Common myeloid progenitor, CD34-positive (primary cell): ENCODE measurements at regions not wholly inside any gene's neighbourhood (a gene's known extent, or its start where the extent isn't known, plus 50 kb on each side); places are given as distances from the start of the nearest gene placed in this dataset.

Source experiments
- CTCF ChIA-PET: fragments of 350-600 bp; sonication (Branson Sonifier 250); formaldehyde crosslinking; loops from one replicate; lab custom pipeline; 2021; ENCODE audit warnings: antibody characterized with exemption; lab: Charles Lee
- POLR2A ChIA-PET: fragments of 350-600 bp; sonication (Branson Sonifier 250); formaldehyde crosslinking; loops from one replicate; lab custom pipeline; 2021; ENCODE audit warnings: antibody characterized with exemption; lab: Charles Lee
- DNase-seq, 3 donors: peaks; one replicate each; pipeline versions ENCODE4 v3.0.0 to v3.0.0-alpha.2; 2013
- H3K27ac ChIP-seq, 2 experiments: 1 replicate in 1 of 2; 2 replicates in 1 of 2; pipeline ENCODE4 v1.7.0; 2013; ENCODE audit warnings: inconsistent platforms in 2 of 2, low read length in 2 of 2, mild to moderate bottlenecking in 2 of 2, low read depth in 1 of 2, moderate library complexity in 1 of 2; ENCODE audit not compliant: severe bottlenecking in 2 of 2, insufficient read depth in 1 of 2, poor library complexity in 1 of 2
- H3K27me3 ChIP-seq, 5 experiments: replicated peaks in 2 of 5; 1 replicate in 3 of 5; 2 replicates in 2 of 5; pipeline versions ENCODE4 v1.6.1 to v1.7.0; 2013; ENCODE audit warnings: low read length in 4 of 5, mild to moderate bottlenecking in 2 of 5, moderate library complexity in 2 of 5, inconsistent platforms in 1 of 5; ENCODE audit not compliant: insufficient read depth in 5 of 5, control insufficient read depth in 4 of 5
- H3K36me3 ChIP-seq, 4 experiments: 1 replicate in 2 of 4; 2 replicates in 2 of 4; pipeline versions ENCODE4 v1.6.1 to v1.7.0; 2013; ENCODE audit warnings: low read length in 3 of 4, control low read depth in 1 of 4, mild to moderate bottlenecking in 1 of 4; ENCODE audit not compliant: control insufficient read depth in 4 of 4, insufficient read depth in 4 of 4
- H3K4me1 ChIP-seq, 4 experiments: 1 replicate in 3 of 4; 2 replicates in 1 of 4; pipeline versions ENCODE4 v1.6.1 to v1.7.1; 2013; ENCODE audit warnings: low read length in 3 of 4, mild to moderate bottlenecking in 3 of 4, control low read depth in 1 of 4, inconsistent platforms in 1 of 4, moderate library complexity in 1 of 4; ENCODE audit not compliant: control insufficient read depth in 4 of 4, insufficient read depth in 4 of 4; ENCODE audit errors: control extremely low read depth in 1 of 4
- H3K4me3 ChIP-seq, 7 experiments: 1 replicate in 4 of 7; 2 replicates in 3 of 7; pipeline versions ENCODE4 v1.5.1 to v1.7.0; 2013; ENCODE audit warnings: mild to moderate bottlenecking in 7 of 7, low read length in 6 of 7, moderate library complexity in 6 of 7, inconsistent platforms in 2 of 7, low read depth in 2 of 7, control low read depth in 1 of 7; ENCODE audit not compliant: insufficient read depth in 4 of 7, control insufficient read depth in 1 of 7; ENCODE audit errors: extremely low read depth in 1 of 7
- H3K9me3 ChIP-seq, 5 experiments: 1 replicate in 4 of 5; 2 replicates in 1 of 5; pipeline versions ENCODE4 v1.6.1 to v1.7.1; 2013; ENCODE audit warnings: low read length in 4 of 5, mild to moderate bottlenecking in 2 of 5, inconsistent platforms in 1 of 5, low read depth in 1 of 5, moderate library complexity in 1 of 5; ENCODE audit not compliant: control insufficient read depth in 4 of 5, insufficient read depth in 2 of 5; ENCODE audit errors: control extremely low read depth in 1 of 5
- WGBS: methylation state at CpG from one replicate; pipeline ENCODE4 v1.1.5; 2013; ENCODE audit not compliant: insufficient coverage; 5-methylcytosine and 5-hydroxymethylcytosine counted together

DNA sequence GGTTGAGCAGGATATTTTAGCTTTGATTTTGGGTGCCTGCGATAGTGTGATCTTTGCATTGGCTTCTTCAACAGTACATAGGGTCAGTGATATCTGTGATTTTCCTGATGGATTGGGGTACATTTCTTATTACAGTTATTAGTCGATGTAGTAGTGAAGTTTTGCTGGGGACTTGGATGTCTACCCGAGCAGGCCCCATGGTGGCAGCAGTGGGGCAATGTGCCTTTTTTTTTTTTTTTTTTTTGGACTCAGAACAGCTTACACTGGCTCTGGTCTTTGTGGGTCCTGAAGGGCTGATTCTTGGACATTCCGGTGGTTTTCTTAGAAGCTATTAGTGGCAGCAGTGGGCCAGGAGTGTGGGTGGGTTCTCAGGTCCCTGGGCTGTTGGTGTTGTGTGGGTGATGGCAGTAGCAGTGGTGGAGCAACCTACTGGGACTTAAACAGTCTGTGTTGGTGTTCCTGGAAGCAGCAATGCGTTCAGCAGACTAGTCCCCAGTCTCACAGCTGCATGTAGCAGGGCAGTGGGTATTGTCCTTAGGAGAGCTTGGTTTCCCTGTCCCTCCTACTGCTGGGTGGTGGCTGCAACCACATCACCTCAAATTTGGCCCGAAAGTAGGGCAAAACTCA is 53.7 kb upstream of the SLC4A10 start:
- ChIA-PET POLR2A (interaction anchor here (0.7 kb wide), 1 partner anchor 547 kb away, joined by 3 read pairs; no protein-coding TSS in a partner anchor), CTCF (interaction anchor here (0.5 to 2.0 kb wide), 3 partner anchors 16 to 25 kb away, joined by 3 to 5 read pairs (median 3); no protein-coding TSS in a partner anchor)
- H3K36me3 ChIP-seq: no peaks in the 10 kb centered on the region
- H3K9me3 ChIP-seq: no peaks in the 10 kb centered on the region
- WGBS: 82% methylated on average over 3 of the region's 6 CpGs
- peaks cover 0 to 3% (median 0%) of the 10 kb centered on the region in 5 experiments for H3K27me3 ChIP-seq
- H3K27ac ChIP-seq: no peak overlapping the region
- no peaks in the 10 kb centered on the region for H3K4me1 ChIP-seq
- no peak overlapping the region for H3K4me3 ChIP-seq
- DNase-seq: no peak

DNA sequence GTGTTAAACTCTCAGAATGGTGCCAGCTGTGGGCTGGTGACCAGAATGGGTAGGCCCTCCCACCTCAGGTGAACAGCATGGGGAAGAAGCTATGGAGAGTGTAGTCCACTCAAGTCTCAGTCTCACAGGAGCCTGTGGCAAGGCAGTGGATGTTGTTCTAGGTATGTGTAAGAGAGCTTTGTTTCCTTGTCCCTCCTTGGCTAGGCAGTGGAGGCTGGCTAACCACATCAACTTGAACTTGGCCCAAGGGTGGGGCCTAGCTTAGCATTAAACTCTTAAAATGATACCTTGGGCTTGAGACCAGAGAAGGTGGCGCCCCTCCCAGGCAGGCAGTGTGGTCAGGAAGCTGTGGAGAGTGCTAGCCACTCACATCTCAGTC is 53.2 kb upstream of the SLC4A10 start:
- Histone ChIP-seq H3K27me3 (peaks cover 0 to 3% (median 0%) of the 10 kb centered on the region in 5 experiments), H3K27ac (no peak overlapping the region), H3K36me3 (no peaks in the 10 kb centered on the region), H3K4me1 (no peaks in the 10 kb centered on the region), H3K4me3 (no peak overlapping the region), H3K9me3 (peaks cover 0 to under 1% (median 0%) of the 10 kb centered on the region in 5 experiments)
- 100% methylated on average over 1 of the region's 1 CpG for WGBS
- POLR2A ChIA-PET: no interaction called here
- DNase-seq: no peak
- CTCF ChIA-PET: interaction anchor here (1.7 kb wide), 1 partner anchor 15 kb away, joined by 3 read pairs; no protein-coding TSS in a partner anchor
